CD14-positive monocyte (primary cell): ENCODE measurements at regions not wholly inside any gene's neighbourhood (a gene's known extent, or its start where the extent isn't known, plus 50 kb on each side); places are given as distances from the start of the nearest gene placed in this dataset.

ENCODE experiments used
- DNase-seq, 3 donors: peaks; one replicate each; pipeline ENCODE4 v3.0.0-alpha.2; 2011 to 2022
- H2AFZ ChIP-seq: 2 replicates; pipeline ENCODE4 v1.6.0; 2012; ENCODE audit warnings: mild to moderate bottlenecking, low read depth, low read length, inconsistent platforms; ENCODE audit not compliant: insufficient read depth, poor library complexity, severe bottlenecking
- H3K27ac ChIP-seq, 2 donors: 1 replicate in 1 of 2; 2 replicates in 1 of 2; pipeline ENCODE4 v1.5.1; 2012 to 2013; ENCODE audit warnings: low read length in 2 of 2, control low read depth in 1 of 2, inconsistent platforms in 1 of 2, low read depth in 1 of 2, mild to moderate bottlenecking in 1 of 2
- H3K27me3 ChIP-seq, 2 donors: one replicate each; pipeline versions ENCODE4 v1.6.0 to v1.6.1; 2011 to 2013; ENCODE audit warnings: low read length in 2 of 2; ENCODE audit not compliant: control insufficient read depth in 2 of 2, insufficient read depth in 2 of 2
- H3K36me3 ChIP-seq, 2 donors: replicated peaks in 1 of 2; 1 replicate in 1 of 2; 2 replicates in 1 of 2; pipeline versions ENCODE4 v1.5.1 to v1.6.1; 2012 to 2013; ENCODE audit warnings: low read length in 2 of 2, control low read depth in 1 of 2, inconsistent platforms in 1 of 2, mild to moderate bottlenecking in 1 of 2; ENCODE audit not compliant: insufficient read depth in 2 of 2, control insufficient read depth in 1 of 2
- H3K4me1 ChIP-seq, 2 donors: 1 replicate in 1 of 2; 2 replicates in 1 of 2; pipeline versions ENCODE4 v1.5.1 to v1.6.1; 2012 to 2013; ENCODE audit warnings: low read length in 2 of 2, control low read depth in 1 of 2, inconsistent platforms in 1 of 2, mild to moderate bottlenecking in 1 of 2, moderate library complexity in 1 of 2; ENCODE audit not compliant: insufficient read depth in 2 of 2, control insufficient read depth in 1 of 2
- H3K4me2 ChIP-seq: replicated peaks from 2 replicates; pipeline ENCODE3; 2012; ENCODE audit warnings: low read length, moderate library complexity, mild to moderate bottlenecking; ENCODE audit not compliant: poor library complexity, severe bottlenecking; ENCODE audit errors: extremely low read depth
- H3K4me3 ChIP-seq, 3 experiments: fragments of 200-600 bp in 1 of 3; sonication (generic) in 1 of 3; replicated peaks in 1 of 3; 1 replicate in 2 of 3; 2 replicates in 1 of 3; pipeline ENCODE4 v1.5.1; 2011 to 2013; ENCODE audit warnings: low read length in 3 of 3, mild to moderate bottlenecking in 3 of 3, control low read depth in 2 of 3, low read depth in 2 of 3, inconsistent platforms in 1 of 3, moderate library complexity in 1 of 3
- H3K79me2 ChIP-seq: 2 replicates; pipeline ENCODE4 v1.6.0; 2012; ENCODE audit warnings: mild to moderate bottlenecking, control low read depth, inconsistent platforms, low read length, moderate library complexity; ENCODE audit not compliant: insufficient read depth
- H3K9ac ChIP-seq: 2 replicates; pipeline ENCODE4 v1.6.0; 2017; ENCODE audit warnings: low read length, mild to moderate bottlenecking; ENCODE audit not compliant: insufficient read depth, poor library complexity, severe bottlenecking
- H3K9me3 ChIP-seq, 2 donors: replicated peaks in 1 of 2; 1 replicate in 1 of 2; 2 replicates in 1 of 2; pipeline versions ENCODE4 v1.5.1 to v1.6.1; 2012 to 2013; ENCODE audit warnings: low read length in 2 of 2, control low read depth in 1 of 2; ENCODE audit not compliant: control insufficient read depth in 1 of 2, insufficient read depth in 1 of 2
- H4K20me1 ChIP-seq: 2 replicates; pipeline ENCODE4 v1.6.0; 2012; ENCODE audit warnings: mild to moderate bottlenecking, low read length, control low read depth, moderate library complexity; ENCODE audit not compliant: insufficient read depth
- H3K27ac Mint-ChIP-seq, 7 donors: one replicate each; pipeline ENCODE4 v1.8.0; 2020; ENCODE audit warnings: mild to moderate bottlenecking in 7 of 7, mixed read lengths in 7 of 7, moderate library complexity in 6 of 7, inconsistent platforms in 2 of 7
- H3K27me3 Mint-ChIP-seq, 3 donors: one replicate each; pipeline ENCODE4 v1.8.0; 2021 to 2022; ENCODE audit warnings: low read depth in 3 of 3, mild to moderate bottlenecking in 3 of 3, mixed read lengths in 3 of 3, moderate library complexity in 3 of 3, inconsistent platforms in 1 of 3
- H3K36me3 Mint-ChIP-seq, 2 donors: one replicate each; pipeline ENCODE4 v1.8.0; 2020; ENCODE audit warnings: mixed read lengths in 2 of 2, inconsistent platforms in 1 of 2, mild to moderate bottlenecking in 1 of 2
- H3K4me1 Mint-ChIP-seq: one replicate; pipeline ENCODE4 v1.8.0; 2020; ENCODE audit warnings: mild to moderate bottlenecking, mixed read lengths
- H3K4me3 Mint-ChIP-seq, 2 donors: one replicate each; pipeline ENCODE4 v1.8.0; 2020; ENCODE audit warnings: mild to moderate bottlenecking in 2 of 2, mixed read lengths in 2 of 2, moderate library complexity in 1 of 2
- H3K9me3 Mint-ChIP-seq, 7 donors: one replicate each; pipeline ENCODE4 v1.8.0; 2020 to 2022; ENCODE audit warnings: mixed read lengths in 7 of 7, mild to moderate bottlenecking in 6 of 7, moderate library complexity in 6 of 7, inconsistent platforms in 2 of 7
- CTCF ChIP-seq: fragments of 200-600 bp; IDR thresholded peaks from one replicate; pipeline ENCODE4 v1.8.0; 2022; ENCODE audit warnings: antibody characterized with exemption, mild to moderate bottlenecking
- WGBS: methylation state at CpG from one replicate; pipeline ENCODE4 v1.1.5; 2013; ENCODE audit warnings: missing lambda C conversion rate; ENCODE audit not compliant: insufficient coverage; 5-methylcytosine and 5-hydroxymethylcytosine counted together
- intact Hi-C, 2 donors: fragments of 100-400 bp; cut with micrococcal nuclease; formaldehyde crosslinking; loops; one replicate each; pipeline versions ENCODE4 v1.15.0 to v1.15.1; 2023

- no peak overlapping the region for H2AFZ ChIP-seq
- H3K27ac ChIP-seq, result no peak overlapping the region
- intact Hi-C loops, result no loop called here
- no peak for DNase-seq
- no peak overlapping the region for H3K4me2 ChIP-seq
- H3K9me3 ChIP-seq, result no peaks in the 10 kb centered on the region
- no peaks in the 10 kb centered on the region for H3K36me3 ChIP-seq
- no peak overlapping the region for H3K4me3 Mint-ChIP-seq
- WGBS, result 93% methylated on average over 3 of the region's 10 CpGs
- H3K4me1 ChIP-seq, result no peaks in the 10 kb centered on the region
- H3K9me3 Mint-ChIP-seq, result peaks cover 0 to 3% (median 0%) of the 10 kb centered on the region in 7 donors
- H3K36me3 Mint-ChIP-seq, result no peaks in the 10 kb centered on the region
- H3K4me3 ChIP-seq, result no peak overlapping the region
- no peaks in the 10 kb centered on the region for H4K20me1 ChIP-seq
- no peak for TF ChIP-seq CTCF
- no peak overlapping the region for H3K9ac ChIP-seq
- H3K27me3 ChIP-seq, result no peaks in the 10 kb centered on the region
- H3K27ac Mint-ChIP-seq, result no peak overlapping the region
- no peaks in the 10 kb centered on the region for H3K79me2 ChIP-seq
- peaks cover 0 to 2% (median 1%) of the 10 kb centered on the region in 3 donors for H3K27me3 Mint-ChIP-seq
- H3K4me1 Mint-ChIP-seq, result no peaks in the 10 kb centered on the region
Measured at GRCh38 chr15:60215225-60215963, 182.4 kb downstream of the ANXA2 start.

DNA sequence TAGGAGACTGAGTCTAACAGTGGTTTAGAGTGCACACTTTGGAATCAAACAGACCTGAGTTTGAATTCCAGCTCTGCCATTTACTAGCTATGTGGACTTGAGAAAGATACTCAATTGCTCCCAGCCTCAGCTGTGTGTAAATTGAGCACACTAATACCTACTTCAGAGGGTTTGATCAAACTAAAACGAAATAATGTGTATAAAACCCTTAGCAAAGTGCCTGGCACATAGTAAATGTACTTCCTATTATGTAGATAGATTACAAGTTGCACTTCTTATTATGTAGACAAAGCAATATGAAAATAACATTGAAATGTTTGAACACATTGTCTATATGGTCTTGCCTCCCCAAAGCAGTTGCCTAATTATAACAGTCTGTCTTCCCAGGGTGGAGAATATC, 180.6 kb downstream of the ANXA2 start:
- no peak for DNase-seq
- H3K4me1 ChIP-seq, result no peaks in the 10 kb centered on the region
- no peak overlapping the region for H3K9ac ChIP-seq
- no peaks in the 10 kb centered on the region for H3K27me3 ChIP-seq
- H3K4me2 ChIP-seq, result no peak overlapping the region
- H4K20me1 ChIP-seq, result no peaks in the 10 kb centered on the region
- no peaks in the 10 kb centered on the region for H3K4me1 Mint-ChIP-seq
- no peak overlapping the region for H3K27ac ChIP-seq
- H3K4me3 Mint-ChIP-seq, result no peak overlapping the region
- intact Hi-C loops, result no loop called here
- no peak overlapping the region for H3K4me3 ChIP-seq
- H3K79me2 ChIP-seq, result no peaks in the 10 kb centered on the region
- no peaks in the 10 kb centered on the region for H3K36me3 ChIP-seq
- H3K9me3 Mint-ChIP-seq, result peaks cover 0 to 3% (median 0%) of the 10 kb centered on the region in 7 donors
- WGBS, result no CpG with 5 or more reads among the region's 1 CpG
- no peaks in the 10 kb centered on the region for H3K9me3 ChIP-seq
- no peaks in the 10 kb centered on the region for H3K36me3 Mint-ChIP-seq
- H2AFZ ChIP-seq, result no peak overlapping the region
- peaks cover 0 to 4% (median 1%) of the 10 kb centered on the region in 3 donors for H3K27me3 Mint-ChIP-seq
- TF ChIP-seq CTCF, result no peak
- no peak overlapping the region for H3K27ac Mint-ChIP-seq
